GM23248 (cell line): ENCODE measurements at regions not wholly inside any gene's neighbourhood (a gene's known extent, or its start where the extent isn't known, plus 50 kb on each side); places are given as distances from the start of the nearest gene placed in this dataset.

Experiments
- EZH2 ChIP-seq: fragments of 200-600 bp; sonication (generic); IDR thresholded peaks from 2 replicates; pipeline ENCODE4 v1.6.1; 2018; ENCODE audit warnings: antibody characterized with exemption, mild to moderate bottlenecking; ENCODE audit not compliant: insufficient read depth, poor library complexity, severe bottlenecking
- EZH2phosphoT487 ChIP-seq: fragments of 200-600 bp; sonication (generic); IDR thresholded peaks from 2 replicates; pipeline ENCODE4 v1.6.1; 2018; ENCODE audit warnings: antibody characterized with exemption, moderate library complexity, mild to moderate bottlenecking, low read depth; ENCODE audit not compliant: insufficient read depth

DNA sequence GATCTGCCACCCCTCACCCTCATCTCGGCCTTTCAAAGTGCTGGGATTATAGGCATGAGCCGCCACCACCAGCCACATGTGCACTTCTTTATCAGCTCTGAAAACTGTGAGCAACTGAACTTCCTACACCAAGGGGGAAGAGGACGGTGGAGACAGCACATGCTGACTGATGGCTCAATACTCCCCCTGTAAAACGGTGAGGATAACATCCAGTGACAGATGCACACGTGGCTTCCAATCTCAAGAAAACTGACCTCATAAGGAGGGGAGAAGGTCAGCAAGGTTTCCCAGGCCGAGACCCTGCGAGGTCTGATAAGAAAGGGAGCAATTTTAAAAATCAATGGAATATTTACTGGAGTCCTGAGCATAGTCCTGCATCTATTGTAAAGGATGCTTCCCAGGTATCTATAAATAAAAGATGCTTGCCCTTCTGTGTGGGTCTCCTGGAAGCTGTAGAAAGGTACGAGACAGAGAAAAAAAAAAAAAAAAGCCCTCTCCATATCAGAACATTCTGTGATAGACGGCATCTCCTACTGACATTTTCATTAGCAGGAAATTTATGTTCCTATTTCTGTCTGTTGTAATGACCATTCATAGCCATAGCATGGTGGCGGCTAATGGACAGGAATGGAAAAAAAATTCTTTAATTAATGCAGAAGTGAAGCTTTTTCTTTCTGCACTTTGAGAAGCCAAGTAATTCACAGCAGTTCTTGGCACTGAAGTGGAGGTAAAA, 385.1 kb downstream of the ZNF536 start:
- TF ChIP-seq EZH2 (no peak), EZH2phosphoT487 (no peak)
